ENCODE measurements at regions not wholly inside any gene's neighbourhood (a gene's known extent, or its start where the extent isn't known, plus 50 kb on each side); places are given as distances from the start of the nearest gene placed in this dataset.

DNA sequence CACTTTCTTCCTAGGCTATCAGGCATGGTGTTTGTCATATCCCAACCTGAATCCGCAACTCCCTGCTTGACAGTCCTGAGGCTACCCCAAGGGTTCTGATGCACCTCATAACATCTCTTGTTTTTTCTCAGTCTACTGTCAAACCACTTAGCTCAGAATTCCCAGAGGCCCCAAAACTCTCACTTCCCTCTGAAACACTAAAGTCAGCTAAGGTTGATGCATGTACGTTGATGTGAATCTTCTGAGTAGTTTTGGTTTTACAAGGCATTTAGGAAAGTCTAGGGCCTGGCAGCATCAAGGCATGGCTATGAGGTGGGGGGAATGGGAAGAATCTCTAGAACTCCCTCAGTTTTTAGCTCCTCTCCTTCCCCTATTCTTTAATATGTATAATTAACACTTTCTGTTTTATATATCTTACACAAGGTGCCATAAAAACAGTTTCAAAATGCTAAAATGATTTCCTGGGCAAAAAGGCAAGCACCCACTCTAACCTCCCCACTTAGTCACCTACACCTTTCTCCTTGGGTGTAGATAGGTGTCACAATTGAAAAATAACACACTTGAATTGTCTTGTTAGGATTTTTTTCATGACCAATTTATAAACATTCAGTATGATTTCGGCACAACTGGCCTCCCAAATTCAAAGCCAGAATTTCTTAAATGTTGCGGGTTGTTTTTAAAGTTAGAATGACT lies 71.4 kb upstream of the TANK start:
- DNase-seq (ENCODE audit: insufficient read length, low spot score) (no peak), FAIRE-seq (no peak)

- FAIRE-seq (no peak), DNase-seq (ENCODE audit: insufficient read length, low spot score) (no peak)
Measured at GRCh38 chr2:161090411-161090810, 69.8 kb upstream of the TANK start.

DNA sequence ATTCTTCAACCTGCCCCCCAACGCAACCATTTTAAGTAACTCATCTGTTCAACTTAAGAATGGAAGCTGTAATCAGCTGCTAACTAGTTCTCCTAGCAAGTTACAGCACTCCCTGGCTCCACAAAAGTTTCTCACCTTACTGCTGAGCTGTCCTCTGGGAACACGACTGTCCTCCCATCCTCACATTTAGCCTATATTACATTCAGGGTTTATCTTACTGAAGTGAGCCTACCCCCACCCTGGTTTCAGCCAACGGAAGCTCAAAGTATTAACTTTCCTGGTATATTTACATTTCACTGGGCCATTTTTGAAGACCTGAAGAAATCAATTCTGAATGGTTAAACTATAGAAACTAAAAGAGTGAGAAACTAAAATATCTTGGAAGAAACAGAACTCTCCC lies 64.9 kb upstream of the TANK start:
- FAIRE-seq, result no peak
- no peak for DNase-seq (ENCODE audit: insufficient read length, low spot score)

DNA sequence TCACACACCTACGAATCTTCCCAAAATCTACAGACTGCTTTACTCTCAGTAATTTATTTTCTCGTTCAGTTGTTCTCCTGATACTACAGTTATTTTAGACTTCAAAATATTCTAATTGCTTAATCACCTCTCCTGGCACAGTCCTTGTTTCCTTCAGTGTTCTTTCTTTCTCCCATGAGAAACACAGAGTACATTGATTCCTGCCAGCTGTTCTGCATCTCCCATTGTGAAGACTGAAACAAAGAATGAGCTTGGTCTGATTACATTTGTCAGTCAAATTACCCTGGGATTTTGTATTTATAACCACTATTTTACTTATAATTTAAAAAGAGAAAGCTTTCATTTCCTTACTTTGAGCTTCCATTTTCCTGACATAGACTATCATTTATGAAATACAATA lies 63.9 kb upstream of the TANK start:
- FAIRE-seq, result no peak

DNA sequence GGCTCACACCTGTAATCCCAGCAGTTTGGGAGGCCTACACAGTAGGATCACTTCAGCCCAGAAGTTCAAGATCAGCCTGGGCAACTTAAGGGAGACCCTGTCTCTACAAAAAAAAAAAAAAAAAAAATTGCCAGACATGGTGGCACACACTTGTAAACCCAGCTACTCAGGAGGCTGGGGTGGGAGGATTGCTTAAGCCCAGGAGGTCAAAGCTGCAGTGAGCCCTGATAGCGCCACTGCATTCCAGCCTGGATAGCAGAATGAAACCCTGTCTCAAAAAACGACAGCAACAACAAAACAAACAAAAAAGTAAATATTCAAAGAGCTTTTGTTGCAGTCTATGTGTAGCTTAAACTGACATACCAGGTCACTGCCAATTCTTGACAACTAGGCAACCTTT lies 63.1 kb upstream of the TANK start:
- no peak for FAIRE-seq
- DNase-seq (ENCODE audit: insufficient read length, low spot score), result no peak

More for the DNA sequence above, 63.9 kb upstream of the TANK start:
- no peak for DNase-seq (ENCODE audit: insufficient read length, low spot score)

DNA sequence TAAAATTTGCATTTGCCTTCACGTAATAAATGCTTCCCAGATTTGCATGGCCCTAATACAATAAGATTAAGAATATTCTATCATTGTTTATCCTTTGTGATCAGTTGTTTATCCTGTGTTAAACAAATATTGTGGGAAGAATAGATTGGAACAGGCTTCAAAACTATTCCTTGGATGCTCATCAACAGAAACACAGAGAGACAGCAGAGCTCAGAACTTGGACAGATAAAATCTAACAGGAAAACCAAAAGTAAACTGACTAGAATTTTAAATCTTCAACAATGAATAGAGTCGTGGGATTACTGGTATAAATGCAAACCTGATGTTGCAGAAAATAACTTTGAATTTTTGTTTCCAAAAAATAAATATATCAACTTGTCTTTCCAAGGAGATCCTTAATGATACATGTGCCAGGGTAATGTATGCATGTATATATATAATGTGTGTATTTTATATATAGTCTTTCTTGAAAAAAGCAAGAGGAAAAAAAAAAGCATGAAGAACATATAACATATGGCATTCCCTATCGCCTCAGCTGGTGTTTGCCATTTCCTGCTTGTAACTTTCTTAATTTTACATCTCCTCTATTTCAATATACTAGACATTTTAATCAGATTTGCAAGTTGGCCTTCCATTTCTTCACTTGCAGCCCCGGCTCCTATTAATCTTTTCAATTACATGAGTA lies 59.9 kb upstream of the TANK start:
- no peak for FAIRE-seq
- DNase-seq (ENCODE audit: insufficient read length, low spot score), result no peak

- no peak for DNase-seq (ENCODE audit: insufficient read length, low spot score)
- no peak for FAIRE-seq
Measured at GRCh38 chr2:161101406-161101805, 58.8 kb upstream of the TANK start.

DNA sequence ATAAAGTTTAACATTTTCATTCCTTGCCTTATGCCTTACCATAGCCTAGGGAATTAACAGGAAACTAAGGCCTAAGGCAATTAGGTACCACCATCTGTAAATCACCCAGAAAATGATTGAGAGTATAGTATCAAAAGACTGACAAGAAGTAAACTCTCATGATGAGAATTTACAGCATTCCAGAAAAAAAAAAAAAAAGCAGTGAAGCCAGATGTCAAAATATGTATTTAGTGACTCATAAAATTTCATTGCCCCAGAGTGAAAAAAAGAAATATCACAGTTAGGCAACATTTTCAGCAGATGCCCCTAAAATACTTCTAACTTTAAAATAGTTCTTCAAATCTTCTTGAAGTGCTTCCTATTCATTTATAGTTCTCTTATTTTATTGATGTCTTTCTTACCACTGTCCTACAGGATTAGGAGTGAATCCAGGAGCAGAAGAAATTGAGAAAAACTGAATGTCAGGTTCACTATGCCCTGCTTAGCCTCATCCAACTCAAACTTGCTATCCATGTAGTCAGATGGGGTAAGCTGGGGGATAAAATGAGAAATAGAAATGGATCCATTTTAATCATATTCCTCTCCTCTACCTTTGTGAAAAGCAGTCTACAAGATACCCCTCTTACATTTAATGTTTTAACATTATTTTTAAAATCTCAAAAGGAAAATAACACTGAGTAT lies 57.3 kb upstream of the TANK start:
- FAIRE-seq, result no peak
- peak; percentile 41 for DNase-seq (ENCODE audit: insufficient read length, low spot score)

GRCh38 chr2:161103451-161103831 lies 56.8 kb upstream of the TANK start:
- no peak for DNase-seq (ENCODE audit: insufficient read length, low spot score)
- no peak for FAIRE-seq

- FAIRE-seq, result no peak
- DNase-seq (ENCODE audit: insufficient read length, low spot score), result no peak
Measured at GRCh38 chr2:161104054-161104553, 56.1 kb upstream of the TANK start.

- no peak for FAIRE-seq
- no peak for DNase-seq (ENCODE audit: insufficient read length, low spot score)
Measured at GRCh38 chr2:161107265-161107664, 53.0 kb upstream of the TANK start.
